Bronchial epithelial cell (primary cell): ENCODE measurements at regions not wholly inside any gene's neighbourhood (a gene's known extent, or its start where the extent isn't known, plus 50 kb on each side); places are given as distances from the start of the nearest gene placed in this dataset.

Experiments used
- DNase-seq: peaks from one replicate; pipeline ENCODE4 v3.0.0-alpha.2; 2010; ENCODE audit warnings: low read depth
- FAIRE-seq: peaks from 2 replicates; lab custom pipeline; 2011; peaks lifted over from hg19 to GRCh38; lab: Jason Lieb, UNC
- H3K27me3 ChIP-seq: 2 replicates; pipeline ENCODE4 v1.5.1; 2011; ENCODE audit warnings: low read length; ENCODE audit not compliant: control insufficient read depth, insufficient read depth
- H3K36me3 ChIP-seq: 2 replicates; pipeline ENCODE4 v1.5.1; 2011; ENCODE audit warnings: low read length; ENCODE audit not compliant: control insufficient read depth, insufficient read depth
- H3K4me3 ChIP-seq: 2 replicates; pipeline ENCODE4 v1.5.1; 2011; ENCODE audit warnings: mild to moderate bottlenecking, low read depth, low read length, control low read depth
- CTCF ChIP-seq: IDR thresholded peaks from 2 replicates; pipeline ENCODE4 v1.5.1; 2011; ENCODE audit warnings: mild to moderate bottlenecking, moderate library complexity, low read length, control low read depth, inconsistent platforms; ENCODE audit not compliant: insufficient read depth, severe bottlenecking

- no peaks in the 10 kb centered on the region for H3K27me3 ChIP-seq
- H3K4me3 ChIP-seq, result no peak overlapping the region
- FAIRE-seq (no peak), DNase-seq (peak; percentile 62)
- TF ChIP-seq CTCF, result no peak
- H3K36me3 ChIP-seq, result no peaks in the 10 kb centered on the region
These were observed 119.6 kb upstream of the DOK5 start for GRCh38 chr20:54355631-54356280.

- TF ChIP-seq CTCF, result no peak
- H3K4me3 ChIP-seq, result no peak overlapping the region
- H3K36me3 ChIP-seq, result no peaks in the 10 kb centered on the region
- FAIRE-seq (no peak), DNase-seq (no peak)
- H3K27me3 ChIP-seq, result no peaks in the 10 kb centered on the region
These were observed 118.6 kb upstream of the DOK5 start for GRCh38 chr20:54356801-54357200.

GRCh38 chr20:54361475-54361874, 113.9 kb upstream of the DOK5 start:
- DNase-seq, result no peak
- no peaks in the 10 kb centered on the region for H3K36me3 ChIP-seq
- no peak overlapping the region for H3K4me3 ChIP-seq
- no peak for TF ChIP-seq CTCF
- FAIRE-seq, result no peak
- no peaks in the 10 kb centered on the region for H3K27me3 ChIP-seq

- no peaks in the 10 kb centered on the region for H3K27me3 ChIP-seq
- DNase-seq, result no peak
- no peak overlapping the region for H3K4me3 ChIP-seq
- no peak for TF ChIP-seq CTCF
- no peak for FAIRE-seq
- no peaks in the 10 kb centered on the region for H3K36me3 ChIP-seq
These were observed 113.1 kb upstream of the DOK5 start for GRCh38 chr20:54362283-54362682.

- no peak for TF ChIP-seq CTCF
- no peak for FAIRE-seq
- no peaks in the 10 kb centered on the region for H3K27me3 ChIP-seq
These were observed 111.0 kb upstream of the DOK5 start for GRCh38 chr20:54364365-54364764.

GRCh38 chr20:54364919-54365318, 110.5 kb upstream of the DOK5 start:
- H3K4me3 ChIP-seq, result no peak overlapping the region
- no peak for TF ChIP-seq CTCF
- FAIRE-seq (no peak), DNase-seq (no peak)
- H3K36me3 ChIP-seq, result no peaks in the 10 kb centered on the region
- H3K27me3 ChIP-seq, result no peaks in the 10 kb centered on the region

More at GRCh38 chr20:54364365-54364764, 111.0 kb upstream of the DOK5 start:
- no peak for DNase-seq
- no peaks in the 10 kb centered on the region for H3K36me3 ChIP-seq
- no peak overlapping the region for H3K4me3 ChIP-seq
